Cardiac fibroblast (primary cell): ENCODE measurements at regions not wholly inside any gene's neighbourhood (a gene's known extent, or its start where the extent isn't known, plus 50 kb on each side); places are given as distances from the start of the nearest gene placed in this dataset.
"Not testable (repeated sequence)": the region's sequence is repeated elsewhere in the genome, so short reads cannot be mapped to it uniquely, and the experiment has no call there.

Experiments
- DNase-seq, 2 donors: peaks; one replicate each; pipeline versions ENCODE4 v3.0.0 to v3.0.0-alpha.2; 2010; ENCODE audit warnings: low read depth in 2 of 2
- H3K4me3 ChIP-seq, 2 donors: replicated peaks in 1 of 2; 1 replicate in 1 of 2; 2 replicates in 1 of 2; pipeline ENCODE4 v1.5.1; 2011; ENCODE audit warnings: low read depth in 2 of 2, low read length in 2 of 2, mild to moderate bottlenecking in 2 of 2, moderate library complexity in 1 of 2
- CTCF ChIP-seq: IDR thresholded peaks from one replicate; pipeline ENCODE4 v1.5.1; 2011; ENCODE audit warnings: low read depth, mild to moderate bottlenecking, low read length, inconsistent platforms

GRCh38 chr12:67716817-67717216 lies 68.3 kb downstream of the DYRK2 start:
- H3K4me3 ChIP-seq = no peak overlapping the region
- TF ChIP-seq CTCF = no peak
- peak; percentile 64 to 66 for DNase-seq

- not testable (repeated sequence) for H3K4me3 ChIP-seq, DNase-seq
These were observed 70.8 kb downstream of the DYRK2 start for GRCh38 chr12:67719303-67719702.

- peak; percentile 39 to 68 for DNase-seq
- no peak overlapping the region for H3K4me3 ChIP-seq
- TF ChIP-seq CTCF = no peak
These were observed 71.9 kb downstream of the DYRK2 start for GRCh38 chr12:67720351-67720856.

- H3K4me3 ChIP-seq = no peak overlapping the region
- peak in 1 of 2 donors; percentile 65 for DNase-seq
- no peak for TF ChIP-seq CTCF
These were observed 72.7 kb downstream of the DYRK2 start for GRCh38 chr12:67721248-67721647.

- no peak for DNase-seq
- no peak for TF ChIP-seq CTCF
- no peak overlapping the region for H3K4me3 ChIP-seq
These were observed 73.8 kb downstream of the DYRK2 start for GRCh38 chr12:67722296-67722695.

GRCh38 chr12:67726868-67727267 lies 78.3 kb downstream of the DYRK2 start:
- no peak for TF ChIP-seq CTCF
- no peak for DNase-seq
- no peak overlapping the region for H3K4me3 ChIP-seq

- no peak for DNase-seq
- no peak for TF ChIP-seq CTCF
- H3K4me3 ChIP-seq = no peak overlapping the region
These were observed 79.4 kb downstream of the DYRK2 start for GRCh38 chr12:67727702-67728666.
